ENCODE measurements at regions not wholly inside any gene's neighbourhood (a gene's known extent, or its start where the extent isn't known, plus 50 kb on each side); places are given as distances from the start of the nearest gene placed in this dataset.

DNA sequence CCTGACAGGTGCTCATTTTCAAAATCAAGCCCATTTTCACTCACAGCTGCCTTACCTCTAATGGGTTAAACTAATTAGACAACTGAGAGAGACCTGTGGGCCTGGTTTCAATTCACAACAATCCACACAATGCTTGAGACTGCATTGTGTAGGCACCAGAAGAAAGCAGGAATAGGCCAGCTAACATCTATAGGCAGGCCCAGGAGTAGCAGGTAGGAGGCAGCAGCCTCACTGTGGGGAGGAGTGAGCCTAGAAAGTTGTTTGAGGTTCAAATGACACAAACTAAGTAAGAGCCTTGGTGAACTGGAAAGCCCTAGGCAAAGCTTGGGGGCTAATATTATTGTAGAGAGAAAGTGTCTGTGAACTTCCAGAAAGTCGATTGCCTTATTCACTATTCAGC lies 289.5 kb upstream of the CCDC196 start:
- DNase-seq: no peak
- H3K27ac ChIP-seq (ENCODE audit: low read depth in 1 of 2, low read length in 1 of 2): no peak overlapping the region
- TF ChIP-seq, protein P1, sequence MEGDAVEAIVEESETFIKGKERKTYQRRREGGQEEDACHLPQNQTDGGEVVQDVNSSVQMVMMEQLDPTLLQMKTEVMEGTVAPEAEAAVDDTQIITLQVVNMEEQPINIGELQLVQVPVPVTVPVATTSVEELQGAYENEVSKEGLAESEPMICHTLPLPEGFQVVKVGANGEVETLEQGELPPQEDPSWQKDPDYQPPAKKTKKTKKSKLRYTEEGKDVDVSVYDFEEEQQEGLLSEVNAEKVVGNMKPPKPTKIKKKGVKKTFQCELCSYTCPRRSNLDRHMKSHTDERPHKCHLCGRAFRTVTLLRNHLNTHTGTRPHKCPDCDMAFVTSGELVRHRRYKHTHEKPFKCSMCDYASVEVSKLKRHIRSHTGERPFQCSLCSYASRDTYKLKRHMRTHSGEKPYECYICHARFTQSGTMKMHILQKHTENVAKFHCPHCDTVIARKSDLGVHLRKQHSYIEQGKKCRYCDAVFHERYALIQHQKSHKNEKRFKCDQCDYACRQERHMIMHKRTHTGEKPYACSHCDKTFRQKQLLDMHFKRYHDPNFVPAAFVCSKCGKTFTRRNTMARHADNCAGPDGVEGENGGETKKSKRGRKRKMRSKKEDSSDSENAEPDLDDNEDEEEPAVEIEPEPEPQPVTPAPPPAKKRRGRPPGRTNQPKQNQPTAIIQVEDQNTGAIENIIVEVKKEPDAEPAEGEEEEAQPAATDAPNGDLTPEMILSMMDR (IDR thresholded peaks at IDR 0.05; ENCODE audit: control extremely low read depth, extremely low read depth): no peak

DNA sequence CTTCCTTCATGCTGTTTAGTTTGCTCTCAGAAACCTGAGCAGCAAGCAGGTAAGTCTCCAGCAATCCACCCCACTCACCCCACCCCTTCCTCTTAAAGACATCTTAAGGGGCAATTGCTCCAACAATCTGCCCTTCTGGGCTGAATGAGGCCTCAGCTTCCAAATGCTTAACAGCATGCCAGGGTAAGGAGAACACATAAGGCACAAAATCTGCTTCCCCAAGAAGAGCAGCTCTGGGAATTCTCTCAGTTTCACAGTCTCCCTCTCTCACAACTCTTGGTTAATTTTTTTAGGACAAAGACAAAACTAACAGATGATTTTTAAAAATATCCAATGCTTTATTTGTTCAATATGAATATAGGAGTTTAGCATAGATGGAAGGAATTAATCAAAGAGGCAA lies 288.9 kb upstream of the CCDC196 start:
- ATAC-seq (ENCODE audit: insufficient read depth, low FRiP score): no peak

More for the DNA sequence above, 289.5 kb upstream of the CCDC196 start:
- no peaks in the 10 kb centered on the region for H3K27me3 ChIP-seq (ENCODE audit: control insufficient read depth in 3 of 3, insufficient read depth in 3 of 3, low read length in 2 of 3)
- no peak overlapping the region for H3K4me3 ChIP-seq
- ATAC-seq (ENCODE audit: insufficient read depth, low FRiP score): no peak
- no peaks in the 10 kb centered on the region for H3K36me3 ChIP-seq (ENCODE audit: control insufficient read depth in 4 of 4, insufficient read depth in 4 of 4, low read length in 4 of 4)
- WGBS, 2 donors: 80 to 83% methylated on average over 1 of the region's 1 CpG
- no peaks in the 10 kb centered on the region for H3K4me1 ChIP-seq (ENCODE audit: control insufficient read depth in 5 of 5, insufficient read depth in 5 of 5, low read length in 5 of 5)
- no peak overlapping the region for H3K9ac ChIP-seq (ENCODE audit: insufficient read depth in 1 of 2, low read length in 2 of 2)
- H3K9me3 ChIP-seq (ENCODE audit: control insufficient read depth in 4 of 4, insufficient read depth in 3 of 4, low read length in 3 of 4): peaks cover 0 to 4% (median 0%) of the 10 kb centered on the region in 4 donors

DNA sequence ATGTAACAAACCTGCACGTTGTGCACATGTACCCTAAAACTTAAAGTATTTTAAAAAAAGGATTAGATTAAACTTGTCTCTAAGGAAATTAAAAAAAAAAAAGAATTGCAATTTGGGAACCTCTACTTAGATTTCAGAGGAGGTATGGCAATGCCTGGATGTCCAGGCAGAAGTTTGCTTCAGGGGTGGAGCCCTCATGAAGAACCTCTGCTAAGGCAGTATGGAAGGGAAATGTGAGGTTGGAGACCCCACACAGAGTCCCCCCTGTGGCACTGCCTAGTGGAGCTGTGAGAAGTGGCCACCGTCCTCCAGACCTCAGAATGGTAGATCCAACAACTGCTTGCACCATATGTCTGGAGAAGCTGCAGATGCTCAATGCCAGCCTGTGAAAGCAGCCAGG lies 279.6 kb upstream of the CCDC196 start:
- DNase-seq (no peak), ATAC-seq (ENCODE audit: insufficient read depth, low FRiP score) (no peak)
- peaks cover 0 to 6% (median 4%) of the 10 kb centered on the region in 4 donors for H3K9me3 ChIP-seq (ENCODE audit: control insufficient read depth in 4 of 4, insufficient read depth in 3 of 4, low read length in 3 of 4)
- H3K4me1 ChIP-seq (ENCODE audit: control insufficient read depth in 5 of 5, insufficient read depth in 5 of 5, low read length in 5 of 5): no peaks in the 10 kb centered on the region
- TF ChIP-seq, protein P1 (IDR thresholded peaks at IDR 0.05; ENCODE audit: control extremely low read depth, extremely low read depth): no peak
- no peaks in the 10 kb centered on the region for H3K36me3 ChIP-seq (ENCODE audit: control insufficient read depth in 4 of 4, insufficient read depth in 4 of 4, low read length in 4 of 4)
- 85 to 91% methylated on average over 2 of the region's 2 CpGs for WGBS, 2 donors
- H3K27ac ChIP-seq (ENCODE audit: low read depth in 1 of 2, low read length in 1 of 2): no peak overlapping the region
- H3K27me3 ChIP-seq (ENCODE audit: control insufficient read depth in 3 of 3, insufficient read depth in 3 of 3, low read length in 2 of 3): no peaks in the 10 kb centered on the region
- H3K4me3 ChIP-seq: no peak overlapping the region
- no peak overlapping the region for H3K9ac ChIP-seq (ENCODE audit: insufficient read depth in 1 of 2, low read length in 2 of 2)

More for the DNA sequence above, 288.9 kb upstream of the CCDC196 start:
- no peaks in the 10 kb centered on the region for H3K4me1 ChIP-seq (ENCODE audit: control insufficient read depth in 5 of 5, insufficient read depth in 5 of 5, low read length in 5 of 5)
- H3K9me3 ChIP-seq (ENCODE audit: control insufficient read depth in 4 of 4, insufficient read depth in 3 of 4, low read length in 3 of 4): peaks cover 0 to 4% (median 0%) of the 10 kb centered on the region in 4 donors
- no peaks in the 10 kb centered on the region for H3K36me3 ChIP-seq (ENCODE audit: control insufficient read depth in 4 of 4, insufficient read depth in 4 of 4, low read length in 4 of 4)
- H3K9ac ChIP-seq (ENCODE audit: insufficient read depth in 1 of 2, low read length in 2 of 2): no peak overlapping the region
- no peak overlapping the region for H3K4me3 ChIP-seq
- H3K27me3 ChIP-seq (ENCODE audit: control insufficient read depth in 3 of 3, insufficient read depth in 3 of 3, low read length in 2 of 3): no peaks in the 10 kb centered on the region
- no peak for DNase-seq
- H3K27ac ChIP-seq (ENCODE audit: low read depth in 1 of 2, low read length in 1 of 2): no peak overlapping the region
- TF ChIP-seq, protein P1 (IDR thresholded peaks at IDR 0.05; ENCODE audit: control extremely low read depth, extremely low read depth): no peak

DNA sequence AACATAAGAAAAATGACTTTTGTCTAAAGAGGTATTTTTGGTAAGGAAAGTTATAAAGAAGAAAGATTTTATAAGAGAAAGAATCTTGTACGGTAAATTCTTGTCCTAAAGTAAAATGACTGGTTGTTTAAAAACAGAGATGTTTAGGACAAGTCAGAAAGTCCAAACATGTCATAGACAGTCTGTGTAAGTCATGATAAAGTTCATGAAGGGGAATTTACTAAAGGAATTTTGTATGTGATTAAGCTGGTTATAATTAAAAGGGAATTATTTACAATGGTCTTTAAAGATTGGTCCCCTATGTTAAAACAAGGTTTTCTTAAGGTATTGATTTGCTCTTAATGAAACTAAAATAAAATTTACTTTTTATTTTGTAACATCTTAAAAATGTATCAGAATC lies 269.4 kb upstream of the CCDC196 start:
- H3K27ac ChIP-seq (ENCODE audit: low read depth in 1 of 2, low read length in 1 of 2): no peak overlapping the region
- no peak overlapping the region for H3K4me3 ChIP-seq
- WGBS, 2 donors: 93 to 96% methylated on average over 1 of the region's 1 CpG
- H3K9ac ChIP-seq (ENCODE audit: insufficient read depth in 1 of 2, low read length in 2 of 2): no peak overlapping the region
- H3K9me3 ChIP-seq (ENCODE audit: control insufficient read depth in 4 of 4, insufficient read depth in 3 of 4, low read length in 3 of 4): peaks cover 0 to 13% (median under 1%) of the 10 kb centered on the region in 4 donors
- no peaks in the 10 kb centered on the region for H3K27me3 ChIP-seq (ENCODE audit: control insufficient read depth in 3 of 3, insufficient read depth in 3 of 3, low read length in 2 of 3)
- DNase-seq: no peak
- TF ChIP-seq, protein P1 (IDR thresholded peaks at IDR 0.05; ENCODE audit: control extremely low read depth, extremely low read depth): no peak
- ATAC-seq (ENCODE audit: insufficient read depth, low FRiP score): no peak
- no peaks in the 10 kb centered on the region for H3K36me3 ChIP-seq (ENCODE audit: control insufficient read depth in 4 of 4, insufficient read depth in 4 of 4, low read length in 4 of 4)
- no peaks in the 10 kb centered on the region for H3K4me1 ChIP-seq (ENCODE audit: control insufficient read depth in 5 of 5, insufficient read depth in 5 of 5, low read length in 5 of 5)
